IMR-90 (cell line): ENCODE measurements at regions not wholly inside any gene's neighbourhood (a gene's known extent, or its start where the extent isn't known, plus 50 kb on each side); places are given as distances from the start of the nearest gene placed in this dataset.

ENCODE experiments used
- ATAC-seq: fragments of 200-7000 bp; cut with Tn5 transposase; 2 replicates; pipeline ENCODE4 v1.9.1; 2020; ENCODE audit warnings: low read depth, mild to moderate bottlenecking, moderate library complexity
- BruUV-seq: library from RNA; stranded (reverse); fragments of 400-500 nt; replicated peaks from 2 replicates; lab custom pipeline; 2021; lab: Mats Ljungman, UMichigan
- CTCF ChIA-PET: fragments of 300-600 bp; formaldehyde crosslinking; extraction: SDS; loops from one replicate; lab custom pipeline; 2021; ENCODE audit warnings: antibody characterized with exemption; lab: Yijun Ruan, JAX
- POLR2A ChIA-PET: fragments of 300-600 bp; sonication (Branson Sonifier 250); formaldehyde crosslinking; loops from one replicate; lab custom pipeline; 2022; ENCODE audit warnings: antibody characterized with exemption; ENCODE audit not compliant: unreplicated experiment; lab: Charles Lee
- DNase-seq: peaks from one replicate; pipeline ENCODE4 v3.0.0; 2013
- H2AFZ ChIP-seq: replicated peaks from 2 replicates; pipeline ENCODE3; 2013; ENCODE audit warnings: low read length, mild to moderate bottlenecking; ENCODE audit not compliant: poor library complexity
- H2AK5ac ChIP-seq: 2 replicates; pipeline ENCODE4 v1.6.1; 2013; ENCODE audit warnings: low read depth, low read length, inconsistent platforms
- H2AK9ac ChIP-seq: replicated peaks from 2 replicates; pipeline ENCODE3; 2013; ENCODE audit warnings: mild to moderate bottlenecking, low read depth, low read length, moderate library complexity; ENCODE audit not compliant: poor library complexity
- H2BK120ac ChIP-seq: 2 replicates; pipeline ENCODE4 v1.6.1; 2013; ENCODE audit warnings: low read depth, low read length, inconsistent platforms
- H2BK15ac ChIP-seq: 3 replicates; pipeline ENCODE4 v1.6.1; 2013; ENCODE audit warnings: low read depth, low read length, inconsistent platforms
- H2BK20ac ChIP-seq: 2 replicates; pipeline ENCODE4 v1.6.1; 2013; ENCODE audit warnings: low read depth, mild to moderate bottlenecking, inconsistent platforms, low read length, moderate library complexity
- H2BK5ac ChIP-seq: 2 replicates; pipeline ENCODE4 v1.6.1; 2013; ENCODE audit warnings: mild to moderate bottlenecking, low read depth, low read length, inconsistent platforms; ENCODE audit not compliant: poor library complexity, severe bottlenecking
- H3K14ac ChIP-seq: replicated peaks from 2 replicates; pipeline ENCODE4 v1.6.1; 2013; ENCODE audit warnings: low read depth, low read length, inconsistent platforms
- H3K18ac ChIP-seq: 2 replicates; pipeline ENCODE4 v1.6.1; 2013; ENCODE audit warnings: low read depth, low read length, control low read depth
- H3K23ac ChIP-seq: 2 replicates; pipeline ENCODE4 v1.6.1; 2013; ENCODE audit warnings: low read depth, low read length, inconsistent platforms
- H3K27ac ChIP-seq: 2 replicates; pipeline ENCODE4 v1.5.1; 2013; ENCODE audit warnings: mild to moderate bottlenecking, control low read depth, low read length; ENCODE audit not compliant: insufficient read depth
- H3K27me3 ChIP-seq: 2 replicates; pipeline ENCODE4 v1.6.1; 2013; ENCODE audit warnings: low read length; ENCODE audit not compliant: control insufficient read depth, insufficient read depth
- H3K36me3 ChIP-seq: 2 replicates; pipeline ENCODE4 v1.6.1; 2013; ENCODE audit warnings: low read length, mixed read lengths; ENCODE audit not compliant: control insufficient read depth, insufficient read depth
- H3K4ac ChIP-seq: 2 replicates; pipeline ENCODE4 v1.6.1; 2013; ENCODE audit warnings: low read depth, low read length, inconsistent platforms
- H3K4me1 ChIP-seq: 2 replicates; pipeline ENCODE4 v1.6.1; 2013; ENCODE audit warnings: low read length, mixed read lengths; ENCODE audit not compliant: control insufficient read depth, insufficient read depth
- H3K4me2 ChIP-seq: 2 replicates; pipeline ENCODE4 v1.6.1; 2013; ENCODE audit warnings: low read depth, mild to moderate bottlenecking, control low read depth, low read length, moderate library complexity
- H3K4me3 ChIP-seq: 2 replicates; pipeline ENCODE4 v1.5.1; 2013; ENCODE audit warnings: low read depth, mild to moderate bottlenecking, control low read depth, low read length, moderate library complexity; ENCODE audit not compliant: insufficient read depth
- H3K56ac ChIP-seq: 2 replicates; pipeline ENCODE4 v1.6.1; 2013; ENCODE audit warnings: low read length, inconsistent platforms; ENCODE audit not compliant: insufficient read depth; ENCODE audit errors: extremely low read depth
- H3K79me1 ChIP-seq, 2 experiments: 2 replicates each; pipeline ENCODE4 v1.6.1; 2013; ENCODE audit warnings: low read length in 2 of 2, inconsistent platforms in 1 of 2, low read depth in 1 of 2
- H3K9ac ChIP-seq: 2 replicates; pipeline ENCODE4 v1.6.1; 2013; ENCODE audit warnings: low read depth, low read length, control low read depth
- H3K9me1 ChIP-seq: 2 replicates; pipeline ENCODE4 v1.6.1; 2013; ENCODE audit warnings: low read length, inconsistent platforms; ENCODE audit not compliant: insufficient read depth
- H3K9me3 ChIP-seq: 2 replicates; pipeline ENCODE4 v1.6.1; 2013; ENCODE audit warnings: low read length; ENCODE audit not compliant: control insufficient read depth, insufficient read depth
- H4K20me1 ChIP-seq: 2 replicates; pipeline ENCODE4 v1.6.1; 2013; ENCODE audit warnings: low read length, inconsistent platforms; ENCODE audit not compliant: insufficient read depth
- H4K5ac ChIP-seq: 2 replicates; pipeline ENCODE4 v1.6.1; 2013; ENCODE audit warnings: mild to moderate bottlenecking, low read depth, low read length, control low read depth
- H4K8ac ChIP-seq, 2 experiments: 2 replicates each; pipeline ENCODE4 v1.6.1; 2013; ENCODE audit warnings: low read depth in 2 of 2, low read length in 2 of 2, control low read depth in 1 of 2, inconsistent platforms in 1 of 2
- H4K91ac ChIP-seq: 2 replicates; pipeline ENCODE4 v1.6.1; 2013; ENCODE audit warnings: low read depth, low read length, inconsistent platforms; ENCODE audit not compliant: insufficient read depth
- BHLHE40 ChIP-seq: fragments of 150-350 bp; IDR thresholded peaks from 2 replicates; pipeline ENCODE4 v1.6.1; 2016; ENCODE audit warnings: mild to moderate bottlenecking, low read depth, low read length
- CEBPB ChIP-seq: IDR thresholded peaks from 2 replicates; pipeline ENCODE4 v1.6.1; 2012; ENCODE audit warnings: low read depth, low read length, improper control_type of control experiment
- CHD1 ChIP-seq: IDR thresholded peaks from 2 replicates; pipeline ENCODE4 v1.6.1; 2012; ENCODE audit warnings: low read depth, low read length, improper control_type of control experiment
- CTCF ChIP-seq: conservative IDR thresholded peaks from 2 replicates; pipeline ENCODE4 v1.5.1; 2012; ENCODE audit warnings: mild to moderate bottlenecking, low read depth, low read length, improper control_type of control experiment
- FOS ChIP-seq: fragments of 150-350 bp; IDR thresholded peaks from 2 replicates; pipeline ENCODE4 v1.6.1; 2016; ENCODE audit warnings: low read depth, low read length
- POLR2A ChIP-seq: IDR thresholded peaks from 2 replicates; pipeline ENCODE4 v1.6.1; 2012; ENCODE audit warnings: mild to moderate bottlenecking, low read depth, low read length
- RAD21 ChIP-seq: IDR thresholded peaks from 2 replicates; pipeline ENCODE4 v1.6.1; 2012; ENCODE audit warnings: low read length, improper control_type of control experiment
- RCOR1 ChIP-seq: IDR thresholded peaks from 2 replicates; pipeline ENCODE4 v1.6.1; 2012; ENCODE audit warnings: mild to moderate bottlenecking, low read length, improper control_type of control experiment; ENCODE audit not compliant: insufficient replicate concordance
- RFX5 ChIP-seq: IDR thresholded peaks from 2 replicates; pipeline ENCODE4 v1.8.0; 2012; ENCODE audit warnings: low read depth, mild to moderate bottlenecking, low read length, moderate library complexity
- SMC3 ChIP-seq: fragments of 150-350 bp; IDR thresholded peaks from 2 replicates; pipeline ENCODE4 v1.6.1; 2016; ENCODE audit warnings: low read depth, mild to moderate bottlenecking, antibody characterized with exemption, low read length, moderate library complexity
- WGBS, 2 experiments: methylation state at CpG; one replicate each; pipeline versions ENCODE4 v1.1.5 to v1.1.7; 2013; ENCODE audit warnings: missing lambda C conversion rate in 2 of 2; ENCODE audit not compliant: insufficient read length in 1 of 2; ENCODE audit errors: extremely low coverage in 2 of 2; 5-methylcytosine and 5-hydroxymethylcytosine counted together
- dilution Hi-C: fragments of 300-500 bp; cut with HindIII; formaldehyde crosslinking; loops from one replicate; pipeline ENCODE4 v1.14.3; 2018; ENCODE audit warnings: low sequenced_read_pairs; ENCODE audit not compliant: unreplicated experiment
- in situ Hi-C: fragments of 300-500 bp; cut with MboI; formaldehyde crosslinking; loops from 3 replicates; pipeline ENCODE4 v1.14.3; 2019; ENCODE audit warnings: low sequenced_read_pairs, inconsistent platforms, mixed read lengths
- intact Hi-C: fragments of 100-400 bp; cut with micrococcal nuclease; formaldehyde crosslinking; loops from 2 replicates; pipeline ENCODE4 v1.10.0; 2022
- TF ChIP-seq, protein P1 (sequence below): fragments of 150-350 bp; IDR thresholded peaks from 2 replicates; pipeline ENCODE4 v1.6.1; 2017; ENCODE audit warnings: mild to moderate bottlenecking, antibody characterized with exemption, low read length, low read depth

DNA sequence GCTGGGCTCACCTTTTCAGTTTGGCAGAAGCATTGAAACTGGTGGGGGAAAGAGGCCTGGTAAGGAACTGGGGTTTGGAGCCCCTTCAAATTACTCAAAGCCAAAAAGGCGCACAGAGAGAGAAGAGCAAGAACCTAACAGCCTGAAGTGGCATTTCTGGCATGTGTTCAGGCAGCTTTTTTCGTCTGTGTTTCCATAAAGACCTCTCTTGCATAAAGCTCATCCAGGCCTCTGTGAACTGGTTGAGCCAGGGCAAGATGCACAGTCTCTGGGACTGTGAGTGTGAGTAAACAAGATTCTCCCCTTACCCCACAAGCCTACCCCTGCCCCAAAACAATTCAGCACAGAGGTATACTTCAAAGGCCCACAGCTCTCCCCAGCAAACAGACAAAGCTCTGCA lies 167.8 kb downstream of the QRSL1 start:
- H3K23ac ChIP-seq: no peak overlapping the region
- no peak overlapping the region for H2BK20ac ChIP-seq
- H3K27me3 ChIP-seq: peaks cover 20% of the 10 kb centered on the region
- in situ Hi-C loops: no loop called here
- no peak overlapping the region for H2AK9ac ChIP-seq
- no peak overlapping the region for H3K9ac ChIP-seq
- TF ChIP-seq CTCF: no peak
- no peak for TF ChIP-seq BHLHE40
- TF ChIP-seq CEBPB: no peak
- TF ChIP-seq, protein P1, sequence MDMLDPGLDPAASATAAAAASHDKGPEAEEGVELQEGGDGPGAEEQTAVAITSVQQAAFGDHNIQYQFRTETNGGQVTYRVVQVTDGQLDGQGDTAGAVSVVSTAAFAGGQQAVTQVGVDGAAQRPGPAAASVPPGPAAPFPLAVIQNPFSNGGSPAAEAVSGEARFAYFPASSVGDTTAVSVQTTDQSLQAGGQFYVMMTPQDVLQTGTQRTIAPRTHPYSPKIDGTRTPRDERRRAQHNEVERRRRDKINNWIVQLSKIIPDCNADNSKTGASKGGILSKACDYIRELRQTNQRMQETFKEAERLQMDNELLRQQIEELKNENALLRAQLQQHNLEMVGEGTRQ: no peak
- TF ChIP-seq FOS: no peak
- no peak for TF ChIP-seq RFX5
- TF ChIP-seq RCOR1: no peak
- no peak for TF ChIP-seq SMC3
- no peak for TF ChIP-seq RAD21
- no peak for TF ChIP-seq POLR2A
- no peak for TF ChIP-seq CHD1
- H2BK5ac ChIP-seq: no peak overlapping the region
- peaks cover 2% of the 10 kb centered on the region; the same call in 1 of the 2 replicates for H3K4me1 ChIP-seq
- intact Hi-C loops: no loop called here
- H3K27ac ChIP-seq: no peak overlapping the region
- dilution Hi-C loops: no loop called here
- no peak overlapping the region for H4K8ac ChIP-seq
- DNase-seq (no peak), ATAC-seq (no peak)
- CTCF ChIA-PET: interaction anchor here (0.6 kb wide), 1 partner anchor 543 kb away, joined by 3 read pairs; no protein-coding TSS in a partner anchor
- H2BK120ac ChIP-seq: no peak overlapping the region
- H2BK15ac ChIP-seq: no peak overlapping the region
- no peak overlapping the region for H3K4me2 ChIP-seq
- H2AK5ac ChIP-seq: no peak overlapping the region
- no CpG with 5 or more reads among the region's 2 CpGs for WGBS, 2 experiments
- POLR2A ChIA-PET: interaction anchor here (0.6 kb wide), 1 partner anchor 13 kb away, joined by 4 read pairs; no protein-coding TSS in a partner anchor
- no peaks in the 10 kb centered on the region for H3K36me3 ChIP-seq
- no peak overlapping the region for H3K56ac ChIP-seq
- no peaks in the 10 kb centered on the region for H3K9me3 ChIP-seq
- H2AFZ ChIP-seq: no peak overlapping the region
- H4K5ac ChIP-seq: no peak overlapping the region
- H4K91ac ChIP-seq: no peak overlapping the region
- H3K14ac ChIP-seq: no peak overlapping the region
- no peak overlapping the region for H3K4me3 ChIP-seq
- H3K18ac ChIP-seq: no peak overlapping the region
- H3K4ac ChIP-seq: no peak overlapping the region
- no peaks in the 10 kb centered on the region for H3K9me1 ChIP-seq
- no peaks in the 10 kb centered on the region for H4K20me1 ChIP-seq
- H3K79me1 ChIP-seq: no peaks in the 10 kb centered on the region
- BruUV-seq: no TSS peak
